GM19043 (cell line): ENCODE measurements at regions not wholly inside any gene's neighbourhood (a gene's known extent, or its start where the extent isn't known, plus 50 kb on each side); places are given as distances from the start of the nearest gene placed in this dataset.
"Not testable (repeated sequence)": the region's sequence is repeated elsewhere in the genome, so short reads cannot be mapped to it uniquely, and the experiment has no call there.

Experiments
- ATAC-seq: cut with Tn5 transposase; IDR thresholded peaks from one replicate; pipeline ENCODE4 v1.9.1; 2021; ENCODE audit warnings: low read depth; ENCODE audit not compliant: unreplicated experiment

- no peak for ATAC-seq
These were observed 68.8 kb upstream of the IQSEC1 start for GRCh38 chr3:13141991-13142412.

- no peak for ATAC-seq
These were observed 68.0 kb upstream of the IQSEC1 start for GRCh38 chr3:13141183-13141582.

GRCh38 chr3:13140596-13140995 is 67.4 kb upstream of the IQSEC1 start:
- no peak for ATAC-seq

- ATAC-seq: no peak
These were observed 66.3 kb upstream of the IQSEC1 start for GRCh38 chr3:13139471-13140065.

GRCh38 chr3:13138833-13139145 is 65.6 kb upstream of the IQSEC1 start:
- ATAC-seq: no peak

GRCh38 chr3:13137941-13138832 is 65.0 kb upstream of the IQSEC1 start:
- ATAC-seq: no peak

- ATAC-seq: not testable (repeated sequence)
These were observed 63.6 kb upstream of the IQSEC1 start for GRCh38 chr3:13136848-13137247.

GRCh38 chr3:13136426-13136825 is 63.2 kb upstream of the IQSEC1 start:
- ATAC-seq: no peak

- no peak for ATAC-seq
These were observed 62.6 kb upstream of the IQSEC1 start for GRCh38 chr3:13135811-13136321.

- ATAC-seq: no peak
These were observed 62.1 kb upstream of the IQSEC1 start for GRCh38 chr3:13135251-13135810.

- no peak for ATAC-seq
These were observed 61.6 kb upstream of the IQSEC1 start for GRCh38 chr3:13134879-13135206.

GRCh38 chr3:13134166-13134878 is 61.1 kb upstream of the IQSEC1 start:
- no peak for ATAC-seq

- no peak for ATAC-seq
These were observed 60.3 kb upstream of the IQSEC1 start for GRCh38 chr3:13133471-13133981.

- no peak for ATAC-seq
These were observed 59.6 kb upstream of the IQSEC1 start for GRCh38 chr3:13132731-13133410.

- ATAC-seq: no peak
These were observed 59.1 kb upstream of the IQSEC1 start for GRCh38 chr3:13132281-13132680.

GRCh38 chr3:13130464-13131193 is 57.4 kb upstream of the IQSEC1 start:
- no peak for ATAC-seq

- ATAC-seq: no peak
These were observed 52.1 kb upstream of the IQSEC1 start for GRCh38 chr3:13125092-13126015.

- ATAC-seq: no peak
These were observed 51.4 kb upstream of the IQSEC1 start for GRCh38 chr3:13124631-13125030.

- no peak for ATAC-seq
These were observed 50.5 kb upstream of the IQSEC1 start for GRCh38 chr3:13123765-13124164.
